ENCODE measurements at regions not wholly inside any gene's neighbourhood (a gene's known extent, or its start where the extent isn't known, plus 50 kb on each side); places are given as distances from the start of the nearest gene placed in this dataset.

GRCh38 chr5:89728750-89729149 is 680.8 kb downstream of the CETN3 start:
- H3K4me2 ChIP-seq (ENCODE audit: insufficient read depth, low read length): no peak overlapping the region
- intact Hi-C loops (cut with micrococcal nuclease): no loop called here
- CTCF ChIA-PET: interaction anchor here (1.1 to 3.9 kb wide), 4 partner anchors 10 to 1004 kb away, joined by 3 to 52 read pairs (median 8); no protein-coding TSS in a partner anchor

More at GRCh38 chr5:89728750-89729149, 680.8 kb downstream of the CETN3 start:
- TF ChIP-seq GATA2 (IDR thresholded peaks at IDR 0.05; ENCODE audit: insufficient read depth, insufficient read length, low read depth, low read length): no peak
- no peak for TF ChIP-seq POLR2AphosphoS5 (IDR thresholded peaks at IDR 0.05; ENCODE audit: insufficient read depth, low read depth, low read length)
- no peak for TF ChIP-seq POLR2A (IDR thresholded peaks at IDR 0.05; ENCODE audit: low read depth, low read length)
- TF ChIP-seq FOS (IDR thresholded peaks at IDR 0.05; ENCODE audit: borderline replicate concordance, insufficient read depth, low read length): no peak
- no peak for TF ChIP-seq JUN (IDR thresholded peaks at IDR 0.05; ENCODE audit: borderline replicate concordance, insufficient read depth, insufficient read length, low read depth)
- TF ChIP-seq MAX (IDR thresholded peaks at IDR 0.05; ENCODE audit: insufficient read depth, insufficient read length): no peak
- TF ChIP-seq MYC (IDR thresholded peaks at IDR 0.05; ENCODE audit: low read depth, low read length): no peak
- no peak for TF ChIP-seq CTCF (IDR thresholded peaks at IDR 0.05; ENCODE audit: extremely low read depth in 1 of 2, insufficient read depth in 1 of 2, low read depth in 1 of 2, low read length in 2 of 2)
- no peak for TF ChIP-seq EZH2 (IDR thresholded peaks at IDR 0.05; ENCODE audit: borderline replicate concordance, low read depth, low read length, severe bottlenecking)
- Histone ChIP-seq H3K9me1 (replicated peaks; ENCODE audit: control insufficient read depth, extremely low read depth, insufficient read depth, low read length) (no peaks in the 10 kb centered on the region), H3K36me3 (ENCODE audit: control insufficient read depth in 2 of 2, extremely low read depth in 1 of 2, insufficient read depth in 2 of 2, low read length in 2 of 2) (no peaks in the 10 kb centered on the region), H3K9ac (replicated peaks; ENCODE audit: extremely low read depth, insufficient read depth, low read length) (no peak overlapping the region), H3K9me3 (replicated peaks; ENCODE audit: control insufficient read depth, insufficient read depth, low read length) (no peaks in the 10 kb centered on the region), H2AFZ (ENCODE audit: low read depth, low read length) (no peak overlapping the region), H3K27ac (ENCODE audit: insufficient read depth, low read depth, low read length) (no peak overlapping the region), H3K4me3 (replicated peaks in 1 of 3; ENCODE audit: insufficient read depth in 1 of 3, low read depth in 1 of 3, low read length in 3 of 3) (no peak overlapping the region), H4K20me1 (replicated peaks; ENCODE audit: control insufficient read depth, extremely low read depth, insufficient read depth, low read length) (no peaks in the 10 kb centered on the region), H3K27me3 (ENCODE audit: control insufficient read depth in 2 of 2, insufficient read depth in 2 of 2, low read length in 2 of 2) (peaks cover 2 to 3% of the 10 kb centered on the region in 2 experiments), H3K4me1 (ENCODE audit: control insufficient read depth, extremely low read depth, insufficient read depth, low read length) (no peaks in the 10 kb centered on the region), H3K79me2 (ENCODE audit: control insufficient read depth, insufficient read depth, low read length) (no peaks in the 10 kb centered on the region)
- FAIRE-seq (no peak), DNase-seq (ENCODE audit: low read depth, low spot score) (no peak)
- POLR2A ChIA-PET: no interaction called here
- no TSS peak for BruUV-seq (replicated peaks)
- dilution Hi-C loops (cut with MboI; ENCODE audit: extremely low pct_ligation_motif_present, low sequenced_read_pairs): no loop called here

Data from endothelial cell of umbilical vein (primary cell).